ENCODE measurements at regions not wholly inside any gene's neighbourhood (a gene's known extent, or its start where the extent isn't known, plus 50 kb on each side); places are given as distances from the start of the nearest gene placed in this dataset.

GRCh38 chr13:61180234-61180633 lies 235.4 kb downstream of the PCDH20 start:
- TF ChIP-seq CTCF (IDR thresholded peaks at IDR 0.05) (no peak), POLR2A (IDR thresholded peaks at IDR 0.05) (no peak), EP300 (IDR thresholded peaks at IDR 0.05) (no peak)

All from tibial nerve (tissue), 4 donors.